OCI-LY7 (cell line): ENCODE measurements at regions not wholly inside any gene's neighbourhood (a gene's known extent, or its start where the extent isn't known, plus 50 kb on each side); places are given as distances from the start of the nearest gene placed in this dataset.
"Not testable (repeated sequence)": the region's sequence is repeated elsewhere in the genome, so short reads cannot be mapped to it uniquely, and the experiment has no call there.

Experiments used
- BruUV-seq: library from RNA; stranded (reverse); fragments of 400-500 nt; replicated peaks from 2 replicates; lab custom pipeline; 2021; lab: Mats Ljungman, UMichigan
- CTCF ChIA-PET: fragments of 300-600 bp; sonication (Branson Sonifier 250); formaldehyde crosslinking; loops from one replicate; lab custom pipeline; 2022; ENCODE audit warnings: antibody characterized with exemption; ENCODE audit not compliant: unreplicated experiment; lab: Charles Lee
- POLR2A ChIA-PET: fragments of 300-600 bp; sonication (Branson Sonifier 250); formaldehyde crosslinking; loops from one replicate; lab custom pipeline; 2022; ENCODE audit warnings: antibody characterized with exemption; lab: Charles Lee
- DNase-seq: peaks from one replicate; pipeline ENCODE4 v3.0.0-alpha.2; 2015; ENCODE audit warnings: low spot score
- H2AFZ ChIP-seq: fragments of 200-600 bp; sonication (generic), shearing (Covaris generic); 2 replicates; pipeline ENCODE4 v1.6.1; 2014; ENCODE audit warnings: mild to moderate bottlenecking, antibody characterized with exemption, low read length, moderate library complexity
- H3K27ac ChIP-seq: fragments of 200-600 bp; sonication (generic); 2 replicates; pipeline ENCODE4 v1.5.1; 2014; ENCODE audit warnings: mixed run types, low read depth, mild to moderate bottlenecking, moderate library complexity, low read length, inconsistent platforms; ENCODE audit not compliant: poor library complexity, severe bottlenecking
- H3K36me3 ChIP-seq: fragments of 200-600 bp; sonication (generic); 2 replicates; pipeline ENCODE4 v1.6.1; 2014; ENCODE audit warnings: mild to moderate bottlenecking, antibody characterized with exemption, low read length, moderate library complexity, mixed read lengths; ENCODE audit not compliant: insufficient read depth
- H3K4me1 ChIP-seq: fragments of 200-600 bp; sonication (generic); 2 replicates; pipeline ENCODE4 v1.5.1; 2014; ENCODE audit warnings: mild to moderate bottlenecking, low read length; ENCODE audit not compliant: insufficient read depth, poor library complexity, severe bottlenecking
- H3K4me2 ChIP-seq: fragments of 200-600 bp; sonication (generic); 2 replicates; pipeline ENCODE4 v1.6.1; 2014; ENCODE audit warnings: mild to moderate bottlenecking, low read length
- H3K4me3 ChIP-seq: fragments of 200-600 bp; sonication (generic); 2 replicates; pipeline ENCODE4 v1.5.1; 2014; ENCODE audit warnings: mild to moderate bottlenecking, low read depth, low read length; ENCODE audit not compliant: poor library complexity, severe bottlenecking
- H3K79me2 ChIP-seq: fragments of 200-600 bp; sonication (generic); 2 replicates; pipeline ENCODE4 v1.6.1; 2016; ENCODE audit warnings: low read depth, mild to moderate bottlenecking, low read length, moderate library complexity, mixed read lengths; ENCODE audit not compliant: insufficient read depth
- H3K9me2 ChIP-seq: fragments of 200-600 bp; sonication (generic); 2 replicates; pipeline ENCODE4 v1.6.1; 2016; ENCODE audit warnings: mild to moderate bottlenecking, low read length, mixed read lengths; ENCODE audit not compliant: insufficient read depth
- H3K9me3 ChIP-seq: fragments of 200-600 bp; sonication (generic); 2 replicates; pipeline ENCODE4 v1.6.1; 2014; ENCODE audit warnings: mild to moderate bottlenecking, mixed run types, low read length, mixed read lengths
- H4K20me1 ChIP-seq: fragments of 200-600 bp; sonication (generic); 2 replicates; pipeline ENCODE4 v1.6.1; 2014; ENCODE audit warnings: mild to moderate bottlenecking, antibody characterized with exemption, low read length, moderate library complexity, mixed read lengths; ENCODE audit not compliant: insufficient read depth
- CTCF ChIP-seq: fragments of 200-600 bp; sonication (generic); conservative IDR thresholded peaks from 2 replicates; pipeline ENCODE4 v1.5.1; 2014; ENCODE audit warnings: mild to moderate bottlenecking, antibody characterized with exemption, low read length, moderate library complexity, mixed read lengths
- EZH2phosphoT487 ChIP-seq: fragments of 200-600 bp; sonication (generic); IDR thresholded peaks from 2 replicates; pipeline ENCODE4 v1.6.1; 2018; ENCODE audit warnings: low read depth, borderline replicate concordance, mild to moderate bottlenecking, mixed run types, antibody characterized with exemption, low read length, moderate library complexity, mixed read lengths
- intact Hi-C: fragments of 100-400 bp; cut with micrococcal nuclease; formaldehyde crosslinking; loops from one replicate; pipeline ENCODE4 v1.10.0; 2022; ENCODE audit not compliant: unreplicated experiment

- no peak for TF ChIP-seq CTCF
- H3K4me3 ChIP-seq = no peak overlapping the region
- ChIA-PET CTCF (interaction anchor here (0.6 kb wide), 1 partner anchor 147 kb away, joined by 3 read pairs; no protein-coding TSS in a partner anchor), POLR2A (no interaction called here)
- no peak overlapping the region for H2AFZ ChIP-seq
- H3K27ac ChIP-seq = no peak overlapping the region
- no peaks in the 10 kb centered on the region for H3K36me3 ChIP-seq
- no peak overlapping the region for H3K4me2 ChIP-seq
- H3K79me2 ChIP-seq = no peaks in the 10 kb centered on the region
- no peak for DNase-seq
- no peaks in the 10 kb centered on the region for H4K20me1 ChIP-seq
- intact Hi-C loops = no loop called here
- no peaks in the 10 kb centered on the region for H3K9me3 ChIP-seq
- H3K4me1 ChIP-seq = no peaks in the 10 kb centered on the region
- no peaks in the 10 kb centered on the region for H3K9me2 ChIP-seq
- no TSS peak for BruUV-seq
Observed at GRCh38 chr17:49898366-49899190, 50.7 kb upstream of the TAC4 start.

- no peak overlapping the region for H3K4me3 ChIP-seq
- TF ChIP-seq CTCF (peak; percentile 57), EZH2phosphoT487 (no peak)
- no peaks in the 10 kb centered on the region for H3K79me2 ChIP-seq
- ChIA-PET POLR2A (no interaction called here), CTCF (no interaction called here)
- no peaks in the 10 kb centered on the region for H3K9me2 ChIP-seq
- H3K4me1 ChIP-seq = no peaks in the 10 kb centered on the region
- no peaks in the 10 kb centered on the region for H3K36me3 ChIP-seq
- no peaks in the 10 kb centered on the region for H3K9me3 ChIP-seq
- no peaks in the 10 kb centered on the region for H4K20me1 ChIP-seq
- no peak overlapping the region for H3K4me2 ChIP-seq
- intact Hi-C loops = no loop called here
- no TSS peak for BruUV-seq
- H3K27ac ChIP-seq = no peak overlapping the region
- H2AFZ ChIP-seq = no peak overlapping the region
- DNase-seq = peak; percentile 33
Observed at GRCh38 chr17:49899191-49899485, 51.3 kb upstream of the TAC4 start.

- H3K36me3 ChIP-seq = no peaks in the 10 kb centered on the region
- BruUV-seq = no TSS peak
- no peak overlapping the region for H2AFZ ChIP-seq
- TF ChIP-seq EZH2phosphoT487 = no peak
- TF ChIP-seq CTCF = no peak
- no peaks in the 10 kb centered on the region for H3K9me3 ChIP-seq
- DNase-seq = no peak
- ChIA-PET POLR2A (no interaction called here), CTCF (no interaction called here)
- no peaks in the 10 kb centered on the region for H3K9me2 ChIP-seq
- H3K79me2 ChIP-seq = no peaks in the 10 kb centered on the region
- intact Hi-C loops = no loop called here
- H3K4me2 ChIP-seq = no peak overlapping the region
- H3K4me1 ChIP-seq = no peaks in the 10 kb centered on the region
- H4K20me1 ChIP-seq = no peaks in the 10 kb centered on the region
- no peak overlapping the region for H3K27ac ChIP-seq
- no peak overlapping the region for H3K4me3 ChIP-seq
Observed at GRCh38 chr17:49899588-49899987, 51.7 kb upstream of the TAC4 start.

GRCh38 chr17:49900801-49901200 lies 52.9 kb upstream of the TAC4 start:
- H3K27ac ChIP-seq, H3K9me3 ChIP-seq, H3K4me3 ChIP-seq, H3K36me3 ChIP-seq, POLR2A ChIA-PET, H3K4me1 ChIP-seq, H3K4me2 ChIP-seq, H4K20me1 ChIP-seq, CTCF ChIA-PET, H3K79me2 ChIP-seq, intact Hi-C loops, BruUV-seq, H2AFZ ChIP-seq, H3K9me2 ChIP-seq, DNase-seq: not testable (repeated sequence)
